Gastroesophageal sphincter (tissue), 3 donors: ENCODE measurements at regions not wholly inside any gene's neighbourhood (a gene's known extent, or its start where the extent isn't known, plus 50 kb on each side); places are given as distances from the start of the nearest gene placed in this dataset.

Experiments
- CTCF ChIP-seq, 4 experiments: fragments of 200-600 bp in 2 of 4; fragments of 450-650 bp in 2 of 4; sonication (generic) in 1 of 4; IDR thresholded peaks; one replicate each; pipeline ENCODE4 v1.5.1; 2017 to 2019; ENCODE audit warnings: antibody characterized with exemption in 4 of 4, mild to moderate bottlenecking in 2 of 4, moderate library complexity in 2 of 4
- EP300 ChIP-seq: sonication (generic); formaldehyde crosslinking; IDR thresholded peaks from one replicate; pipeline ENCODE4 v1.6.1; 2017; ENCODE audit warnings: antibody characterized with exemption, mild to moderate bottlenecking
- POLR2A ChIP-seq, 2 donors: fragments of 450-650 bp; IDR thresholded peaks; one replicate each; pipeline ENCODE4 v1.6.1; 2017; ENCODE audit warnings: antibody characterized with exemption in 2 of 2, mild to moderate bottlenecking in 2 of 2, moderate library complexity in 1 of 2
- POLR2AphosphoS5 ChIP-seq: sonication (generic); formaldehyde crosslinking; IDR thresholded peaks from one replicate; pipeline ENCODE4 v1.6.1; 2017; ENCODE audit warnings: antibody characterized with exemption

GRCh38 chr3:14352002-14352627 lies 50.3 kb upstream of the SLC6A6 start:
- TF ChIP-seq EP300 (no peak), CTCF (IDR thresholded peaks at IDR 0.05) (no peak), POLR2AphosphoS5 (no peak), POLR2A (IDR thresholded peaks at IDR 0.05) (no peak)
